GM10266 (cell line): ENCODE measurements at regions not wholly inside any gene's neighbourhood (a gene's known extent, or its start where the extent isn't known, plus 50 kb on each side); places are given as distances from the start of the nearest gene placed in this dataset.

Experiments used
- DNase-seq: peaks from one replicate; pipeline ENCODE4 v3.0.0; 2012; ENCODE audit errors: extremely low spot score
- CTCF ChIP-seq: IDR thresholded peaks from 2 replicates; pipeline ENCODE4 v1.5.1; 2012; ENCODE audit warnings: mild to moderate bottlenecking, low read depth; ENCODE audit not compliant: control insufficient read depth, insufficient read depth; ENCODE audit errors: missing control alignments

GRCh38 chrX:26070882-26071281 is 67.3 kb upstream of the MAGEB18 start:
- TF ChIP-seq CTCF: no peak
- DNase-seq: no peak

- no peak for TF ChIP-seq CTCF
Measured at GRCh38 chrX:26071618-26072017, 66.5 kb upstream of the MAGEB18 start.

GRCh38 chrX:26083093-26083492 is 55.0 kb upstream of the MAGEB18 start:
- TF ChIP-seq CTCF: no peak
- DNase-seq: no peak

More at GRCh38 chrX:26071618-26072017, 66.5 kb upstream of the MAGEB18 start:
- no peak for DNase-seq
